HG03378 (cell line): ENCODE measurements at regions not wholly inside any gene's neighbourhood (a gene's known extent, or its start where the extent isn't known, plus 50 kb on each side); places are given as distances from the start of the nearest gene placed in this dataset.
"Not testable (repeated sequence)": the region's sequence is repeated elsewhere in the genome, so short reads cannot be mapped to it uniquely, and the experiment has no call there.

Source experiments
- ATAC-seq: cut with Tn5 transposase; IDR thresholded peaks from one replicate; pipeline ENCODE4 v1.9.1; 2021; ENCODE audit warnings: mild to moderate bottlenecking, moderate library complexity; ENCODE audit not compliant: unreplicated experiment

- ATAC-seq: not testable (repeated sequence)
Measured at GRCh38 chr21:5975719-5976118, 4545.7 kb upstream of the TPTE start.

- not testable (repeated sequence) for ATAC-seq
Measured at GRCh38 chr21:5997586-5997985, 4523.8 kb upstream of the TPTE start.

GRCh38 chr21:6015422-6016057 is 4505.8 kb upstream of the TPTE start:
- ATAC-seq: not testable (repeated sequence)

DNA sequence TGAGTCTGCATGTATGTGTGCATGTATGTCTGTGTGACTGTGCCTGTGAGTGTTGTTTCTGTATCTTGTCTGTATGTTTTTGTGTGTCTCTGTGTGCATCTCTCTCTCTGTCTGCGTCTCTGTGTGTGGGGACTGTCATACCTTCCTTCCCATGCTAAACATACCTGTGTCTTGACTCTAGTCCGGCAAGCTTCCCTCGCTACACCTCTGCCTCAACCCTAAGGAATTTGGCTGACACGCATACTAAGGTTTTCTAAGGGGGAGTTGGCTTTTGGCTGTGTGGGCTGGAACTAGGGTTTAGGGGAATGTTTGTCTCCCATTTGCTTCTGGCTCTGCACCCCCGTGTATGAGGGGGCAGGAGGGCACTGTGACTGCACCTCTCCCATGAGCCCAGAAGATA is 4500.9 kb upstream of the TPTE start:
- ATAC-seq: not testable (repeated sequence)

DNA sequence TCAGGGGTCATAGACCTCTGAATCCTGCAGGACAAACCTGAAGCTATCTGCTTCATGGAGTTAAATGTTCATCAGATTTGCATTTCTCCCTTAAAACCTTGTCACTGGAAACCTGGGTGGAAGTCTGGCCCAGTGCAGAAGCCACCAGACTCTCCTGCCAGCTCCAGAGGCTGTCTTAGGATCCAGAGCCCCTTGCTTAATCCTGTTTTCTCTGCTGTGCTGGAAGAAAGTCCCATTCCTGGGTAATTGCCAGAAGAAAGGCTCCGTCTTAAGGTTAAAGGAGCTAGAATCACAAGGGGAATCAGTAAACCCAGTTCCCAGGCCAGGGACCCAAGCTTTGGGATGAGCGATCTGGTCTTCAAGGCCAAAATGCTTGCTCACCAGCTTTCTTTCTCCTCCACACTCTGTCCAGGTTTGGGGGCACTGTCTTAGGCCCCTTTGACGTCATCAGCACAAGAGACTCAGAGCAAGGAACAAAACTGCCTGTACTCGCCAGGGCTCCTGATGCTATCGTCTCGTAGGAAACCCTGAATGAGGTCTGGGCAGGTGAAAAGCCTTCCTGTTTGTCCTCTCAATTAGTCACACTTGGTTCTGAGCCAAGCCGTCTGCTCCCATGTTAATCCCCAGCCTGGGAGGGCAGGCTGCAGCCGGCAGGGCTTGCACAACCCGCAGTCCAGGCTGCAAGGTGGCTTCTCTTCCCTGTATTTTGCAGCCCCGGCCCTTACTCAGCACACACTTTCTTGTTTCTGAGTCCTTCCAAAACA is 4500.2 kb upstream of the TPTE start:
- ATAC-seq: not testable (repeated sequence)

GRCh38 chr21:6021717-6022270 is 4499.6 kb upstream of the TPTE start:
- ATAC-seq: not testable (repeated sequence)

GRCh38 chr21:6023331-6023730 is 4498.1 kb upstream of the TPTE start:
- not testable (repeated sequence) for ATAC-seq

GRCh38 chr21:6025139-6025538 is 4496.2 kb upstream of the TPTE start:
- not testable (repeated sequence) for ATAC-seq

DNA sequence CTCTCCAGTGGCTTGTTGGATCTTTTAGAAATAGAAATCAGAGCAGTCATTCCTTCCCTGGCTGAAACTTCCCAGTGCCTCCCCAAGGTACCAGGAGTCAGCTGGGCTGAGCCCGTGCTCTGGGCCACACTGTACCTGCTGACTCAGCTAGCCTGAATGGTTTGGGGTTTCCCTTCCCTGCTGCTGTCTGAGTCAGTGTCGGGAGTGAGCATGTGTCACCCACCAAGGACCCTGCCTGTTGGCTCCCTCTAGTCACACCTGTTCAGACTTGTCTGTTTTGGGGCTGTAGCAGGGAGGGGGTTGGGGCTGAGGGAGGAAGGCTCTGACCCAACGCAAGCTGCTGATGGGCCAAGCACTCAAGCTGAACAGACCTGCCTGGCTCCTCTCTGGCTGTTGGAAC is 4493.9 kb upstream of the TPTE start:
- ATAC-seq: not testable (repeated sequence)

DNA sequence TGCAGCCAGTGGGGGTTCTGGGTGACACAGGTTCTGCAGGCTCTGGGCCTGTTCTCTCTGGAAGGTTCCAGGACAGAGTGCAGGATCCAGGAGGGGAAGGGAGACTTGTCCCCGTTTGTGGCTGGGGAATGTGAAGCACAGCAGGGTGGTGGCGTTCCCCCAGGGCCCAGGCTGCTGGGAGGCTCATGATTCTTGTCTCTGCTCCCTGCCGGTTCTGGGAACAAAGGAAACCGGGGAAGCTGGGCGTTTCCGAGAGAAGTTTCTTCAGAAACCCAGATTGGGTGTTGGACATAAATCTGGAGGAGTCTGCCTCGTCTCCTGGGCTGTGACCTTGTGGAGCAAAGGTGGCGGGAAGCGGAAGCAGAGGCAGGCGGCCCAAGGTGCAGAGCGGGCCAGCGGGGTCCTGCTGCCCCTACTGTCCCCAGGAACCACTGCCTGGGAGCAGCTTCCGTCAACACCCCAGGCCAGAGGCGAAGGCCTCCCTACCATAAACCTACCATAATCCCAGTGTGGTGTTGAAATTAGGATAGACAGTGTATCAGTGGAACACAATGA is 4487.2 kb upstream of the TPTE start:
- ATAC-seq: not testable (repeated sequence)

DNA sequence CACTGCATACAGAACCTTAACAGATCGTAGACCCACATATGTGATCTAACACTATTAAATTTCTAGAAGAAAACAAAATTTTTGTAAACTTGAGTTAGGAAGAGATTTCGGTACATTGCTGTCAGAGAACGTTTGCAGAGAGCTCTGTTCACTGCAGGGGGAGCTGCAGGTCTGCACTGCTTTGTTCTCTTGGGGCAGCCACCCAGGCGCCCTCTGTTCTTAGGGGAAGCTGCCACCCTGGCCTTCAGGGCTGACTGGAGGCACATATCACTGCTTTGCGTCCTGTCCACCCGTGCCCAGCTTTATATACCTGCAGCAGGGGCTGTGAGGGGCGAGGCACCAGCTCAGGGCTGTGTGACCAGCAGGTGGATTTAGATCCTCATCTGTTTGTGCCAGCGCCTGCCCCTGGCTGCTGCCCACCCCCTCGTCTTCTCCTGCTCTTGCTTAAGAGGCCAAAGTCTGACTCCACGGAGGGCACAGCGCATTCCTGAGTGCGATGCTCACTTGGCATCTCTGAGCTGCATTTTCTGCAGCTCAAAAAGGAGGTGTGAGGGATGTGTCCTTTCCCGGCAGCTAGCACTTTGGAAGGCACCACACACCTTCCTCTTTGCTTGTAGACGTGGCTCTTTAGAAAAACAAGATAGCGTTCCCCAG is 4486.4 kb upstream of the TPTE start:
- ATAC-seq: not testable (repeated sequence)

DNA sequence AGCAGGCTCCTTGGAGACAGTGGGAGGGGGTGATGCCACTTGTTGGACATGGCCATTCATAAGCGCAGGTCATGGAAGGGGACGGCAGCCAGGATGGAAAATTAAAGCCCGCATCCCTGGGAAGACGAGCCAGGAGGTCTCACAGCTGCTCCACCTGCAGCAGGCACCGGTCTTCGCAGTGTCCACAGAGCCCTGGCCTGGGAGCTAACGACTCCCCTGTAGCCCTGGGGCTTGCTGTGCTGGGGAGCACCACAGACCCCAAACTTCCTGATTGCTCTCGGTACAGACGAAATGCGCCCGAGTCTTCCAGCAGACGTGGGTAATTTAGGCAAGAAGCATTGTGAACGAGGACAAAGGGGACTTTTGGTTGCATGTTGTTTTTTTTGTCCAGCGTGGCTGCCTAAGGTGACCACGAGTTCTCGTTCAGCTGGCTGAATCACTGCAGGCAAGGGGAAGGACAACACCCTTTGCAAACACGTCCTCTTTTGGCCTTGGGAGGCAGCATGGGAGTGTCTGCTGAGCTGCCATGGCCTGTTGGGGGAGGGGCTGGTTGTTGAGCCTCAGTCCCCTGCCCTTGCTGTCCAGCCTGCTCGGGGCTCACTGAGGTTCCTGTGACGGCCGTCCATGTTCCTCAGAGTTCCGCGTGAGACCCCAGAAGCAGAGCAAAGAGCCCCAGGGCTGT is 4485.8 kb upstream of the TPTE start:
- ATAC-seq: not testable (repeated sequence)

DNA sequence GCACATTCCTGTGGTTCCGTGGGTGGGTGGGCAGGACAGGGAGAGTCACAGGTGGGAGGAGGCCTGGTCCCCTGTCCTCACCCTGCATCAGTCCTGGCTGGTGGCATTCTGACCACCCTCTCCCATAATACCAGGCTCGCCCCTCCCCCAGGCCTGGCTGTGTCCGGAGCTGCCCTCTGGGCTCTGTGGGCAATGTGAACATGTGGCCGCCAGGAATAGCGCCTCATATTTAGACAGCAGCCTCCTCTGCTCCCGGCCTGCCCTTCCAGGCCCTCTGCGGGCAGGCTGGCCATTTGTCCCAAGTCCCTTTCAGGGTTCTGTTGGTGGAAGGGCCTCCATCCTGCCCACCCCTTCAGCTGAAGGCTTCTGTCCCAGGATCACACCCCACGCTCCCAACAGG is 4482.2 kb upstream of the TPTE start:
- ATAC-seq: not testable (repeated sequence)

DNA sequence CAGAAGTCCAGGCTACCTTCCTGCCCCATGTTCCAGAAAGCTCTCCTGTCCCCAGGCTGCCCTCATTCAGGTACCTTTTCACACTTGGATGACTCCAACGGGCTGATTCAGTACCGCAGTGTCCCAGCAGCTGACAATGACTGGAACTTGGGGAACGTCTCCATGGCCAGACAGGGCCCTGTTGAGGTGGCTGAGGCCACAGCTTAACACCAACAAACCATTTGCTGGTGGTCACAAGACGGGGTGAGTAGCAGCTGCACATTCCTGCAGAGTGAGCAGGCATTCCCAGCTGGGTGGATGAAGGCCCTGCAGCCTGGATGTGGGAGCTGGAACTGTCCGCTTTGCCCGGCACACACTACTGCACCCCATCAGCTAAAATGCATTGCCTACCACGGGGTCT is 4481.3 kb upstream of the TPTE start:
- not testable (repeated sequence) for ATAC-seq

- not testable (repeated sequence) for ATAC-seq
Measured at GRCh38 chr21:6043430-6044275, 4477.7 kb upstream of the TPTE start.

DNA sequence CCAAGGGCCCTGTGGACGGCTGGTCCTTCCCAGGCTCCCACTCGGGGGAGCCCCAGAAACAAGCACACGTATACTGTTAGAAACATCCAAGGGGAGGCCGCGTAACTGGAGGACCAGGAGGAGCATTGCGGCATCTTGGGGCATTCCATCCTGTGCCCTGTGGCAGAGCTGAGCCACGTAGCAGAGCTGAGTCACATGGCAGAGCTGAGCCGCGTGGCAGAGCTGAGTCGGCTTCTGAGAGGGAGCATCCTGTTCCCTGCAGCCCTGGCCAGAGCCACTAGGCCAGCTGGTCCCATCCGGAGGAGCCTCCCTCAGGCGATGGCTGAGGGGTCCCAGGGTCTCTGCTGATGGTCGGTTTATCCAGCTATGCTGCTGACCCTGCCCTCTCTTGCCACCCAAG is 4476.7 kb upstream of the TPTE start:
- ATAC-seq: not testable (repeated sequence)

DNA sequence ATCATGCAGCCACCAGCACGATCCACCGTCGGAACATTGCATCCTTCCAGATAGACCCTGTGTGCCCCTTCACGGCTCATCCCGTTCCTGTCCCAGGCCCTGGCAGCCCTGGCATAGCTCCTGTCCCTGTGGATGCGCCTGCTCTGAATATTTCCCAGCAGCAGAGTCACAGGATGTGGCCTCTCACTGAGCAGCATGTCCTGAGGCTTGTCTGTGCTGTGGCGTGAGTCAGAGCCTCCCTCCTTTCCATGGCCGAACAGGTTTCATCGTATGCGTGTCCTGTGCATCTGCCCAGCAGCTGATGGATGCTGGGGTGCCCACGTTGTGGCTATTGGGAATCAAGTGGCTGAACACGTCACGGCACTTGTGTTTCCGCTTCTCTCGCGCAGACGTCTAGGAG is 4471.5 kb upstream of the TPTE start:
- not testable (repeated sequence) for ATAC-seq

- ATAC-seq: not testable (repeated sequence)
Measured at GRCh38 chr21:6052109-6052508, 4469.3 kb upstream of the TPTE start.

GRCh38 chr21:6053145-6053544 is 4468.2 kb upstream of the TPTE start:
- not testable (repeated sequence) for ATAC-seq

DNA sequence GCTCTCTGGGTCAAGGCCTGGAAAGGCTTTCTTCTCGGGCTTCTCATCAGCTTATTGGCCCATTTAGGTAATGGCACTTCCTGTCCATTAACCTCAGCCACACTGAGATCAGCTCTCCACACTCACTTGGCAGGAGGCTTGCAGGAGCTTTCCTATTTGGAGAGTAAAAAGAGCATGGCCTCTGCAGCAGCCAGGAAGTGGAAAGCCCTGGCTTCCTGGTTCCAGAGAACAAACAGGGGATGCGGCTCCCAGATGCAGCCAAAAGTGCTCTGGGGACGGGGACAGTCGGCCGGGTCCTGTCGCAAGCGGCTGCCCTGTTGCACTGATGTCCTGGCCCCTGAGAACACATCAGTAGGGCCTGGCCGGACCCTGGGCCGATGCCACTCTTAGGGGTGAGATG is 4462.4 kb upstream of the TPTE start:
- ATAC-seq: not testable (repeated sequence)
